Panc1 (cell line): ENCODE measurements at regions not wholly inside any gene's neighbourhood (a gene's known extent, or its start where the extent isn't known, plus 50 kb on each side); places are given as distances from the start of the nearest gene placed in this dataset.

Source experiments
- ATAC-seq: fragments of 200-7000 bp; cut with Tn5 transposase; 2 replicates; pipeline ENCODE4 v1.9.1; 2020; ENCODE audit warnings: mild to moderate bottlenecking, moderate library complexity
- BruUV-seq: library from RNA; stranded (reverse); fragments of 400-500 nt; replicated peaks from 2 replicates; lab custom pipeline; 2021; lab: Mats Ljungman, UMichigan
- CTCF ChIA-PET: fragments of 300-600 bp; sonication (Branson Sonifier 250); formaldehyde crosslinking; loops from one replicate; lab custom pipeline; 2022; ENCODE audit warnings: antibody characterized with exemption; lab: Charles Lee
- POLR2A ChIA-PET: fragments of 300-600 bp; sonication (Branson Sonifier 250); formaldehyde crosslinking; loops from one replicate; lab custom pipeline; 2022; ENCODE audit warnings: antibody characterized with exemption; lab: Charles Lee
- DNase-seq: peaks from one replicate; pipeline ENCODE4 v3.0.0-alpha.2; 2010; ENCODE audit warnings: low read depth, low spot score
- H3K27ac ChIP-seq: 2 replicates; pipeline ENCODE4 v1.5.1; 2011; ENCODE audit warnings: mild to moderate bottlenecking, low read length, inconsistent platforms
- H3K27me3 ChIP-seq: fragments of 200-500 bp; sonication (Bioruptor generic); 2 replicates; pipeline ENCODE4 v1.6.0; 2014; ENCODE audit warnings: low read length, inconsistent platforms; ENCODE audit not compliant: control insufficient read depth, insufficient read depth
- H3K36me3 ChIP-seq: fragments of 200-500 bp; sonication (Bioruptor generic); 2 replicates; pipeline ENCODE4 v1.5.1; 2014; ENCODE audit warnings: inconsistent platforms, mild to moderate bottlenecking, low read length, moderate library complexity; ENCODE audit not compliant: control insufficient read depth, insufficient read depth
- H3K4me1 ChIP-seq: 2 replicates; pipeline ENCODE4 v1.5.1; 2011; ENCODE audit warnings: inconsistent platforms, mild to moderate bottlenecking, low read length, moderate library complexity; ENCODE audit not compliant: control insufficient read depth, insufficient read depth
- H3K4me3 ChIP-seq, 2 experiments: 2 replicates each; pipeline ENCODE4 v1.5.1; 2011 to 2012; ENCODE audit warnings: low read depth in 2 of 2, low read length in 2 of 2, mild to moderate bottlenecking in 2 of 2, inconsistent platforms in 1 of 2, moderate library complexity in 1 of 2
- H3K9me3 ChIP-seq: fragments of 200-500 bp; sonication (Bioruptor generic); 2 replicates; pipeline ENCODE4 v1.5.1; 2014; ENCODE audit warnings: low read depth, mild to moderate bottlenecking, inconsistent platforms, low read length, moderate library complexity; ENCODE audit not compliant: control insufficient read depth, insufficient read depth
- CTCF ChIP-seq: fragments of 450-650 bp; IDR thresholded peaks from 2 replicates; pipeline ENCODE4 v1.5.1; 2017; ENCODE audit warnings: mild to moderate bottlenecking
- POLR2AphosphoS5 ChIP-seq: IDR thresholded peaks from 2 replicates; pipeline ENCODE4 v1.6.1; 2012; ENCODE audit warnings: mild to moderate bottlenecking, low read depth, low read length, moderate library complexity
- SIN3A ChIP-seq: IDR thresholded peaks from 2 replicates; pipeline ENCODE4 v1.6.1; 2012; ENCODE audit warnings: low read depth, mild to moderate bottlenecking, low read length, moderate library complexity, borderline replicate concordance; ENCODE audit not compliant: insufficient read depth
- TCF7L2 ChIP-seq: IDR thresholded peaks from 2 replicates; pipeline ENCODE4 v1.6.1; 2011; ENCODE audit warnings: mild to moderate bottlenecking, low read depth, low read length, inconsistent platforms
- in situ Hi-C: cut with HindIII; loops from 2 replicates; pipeline ENCODE4 v1.10.0; 2016; ENCODE audit warnings: low sequenced_read_pairs, low pct_unique_long_range_greater_than_20kb
- intact Hi-C: fragments of 100-400 bp; cut with micrococcal nuclease; formaldehyde crosslinking; loops from one replicate; pipeline ENCODE4 v1.10.0; 2022; ENCODE audit not compliant: unreplicated experiment
- TF ChIP-seq, protein P1 (sequence below), 2 experiments: IDR thresholded peaks; 2 replicates each; pipeline ENCODE4 v1.6.1; 2011 to 2012; ENCODE audit warnings: low read depth in 2 of 2, control low read depth in 1 of 2, low read length in 1 of 2, mild to moderate bottlenecking in 1 of 2, moderate library complexity in 1 of 2; ENCODE audit not compliant: insufficient read depth in 1 of 2

DNA sequence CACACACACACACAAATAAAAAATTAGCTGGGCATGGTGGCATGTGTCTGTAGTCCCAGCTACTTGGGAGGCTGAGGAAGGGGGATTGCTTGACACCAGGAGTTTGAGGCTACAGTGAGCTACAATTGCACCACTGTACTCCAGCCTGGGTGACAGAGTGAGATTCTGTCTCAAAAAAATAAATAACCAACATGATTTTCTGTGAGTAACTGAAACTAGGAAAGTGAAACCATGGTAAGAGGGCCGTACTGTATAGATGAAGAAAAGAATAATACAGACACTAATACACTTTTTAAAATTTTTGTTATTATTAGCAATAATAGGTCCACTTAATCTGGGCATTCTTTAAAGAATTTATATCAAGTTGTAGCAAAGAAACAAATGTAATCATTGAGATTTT, 170.9 kb downstream of the HGF start:
- H3K4me1 ChIP-seq, result no peaks in the 10 kb centered on the region
- BruUV-seq, result no TSS peak
- in situ Hi-C loops, result no loop called here
- intact Hi-C loops, result no loop called here
- no peak overlapping the region for H3K4me3 ChIP-seq
- H3K27me3 ChIP-seq, result no peaks in the 10 kb centered on the region
- TF ChIP-seq, protein P1, sequence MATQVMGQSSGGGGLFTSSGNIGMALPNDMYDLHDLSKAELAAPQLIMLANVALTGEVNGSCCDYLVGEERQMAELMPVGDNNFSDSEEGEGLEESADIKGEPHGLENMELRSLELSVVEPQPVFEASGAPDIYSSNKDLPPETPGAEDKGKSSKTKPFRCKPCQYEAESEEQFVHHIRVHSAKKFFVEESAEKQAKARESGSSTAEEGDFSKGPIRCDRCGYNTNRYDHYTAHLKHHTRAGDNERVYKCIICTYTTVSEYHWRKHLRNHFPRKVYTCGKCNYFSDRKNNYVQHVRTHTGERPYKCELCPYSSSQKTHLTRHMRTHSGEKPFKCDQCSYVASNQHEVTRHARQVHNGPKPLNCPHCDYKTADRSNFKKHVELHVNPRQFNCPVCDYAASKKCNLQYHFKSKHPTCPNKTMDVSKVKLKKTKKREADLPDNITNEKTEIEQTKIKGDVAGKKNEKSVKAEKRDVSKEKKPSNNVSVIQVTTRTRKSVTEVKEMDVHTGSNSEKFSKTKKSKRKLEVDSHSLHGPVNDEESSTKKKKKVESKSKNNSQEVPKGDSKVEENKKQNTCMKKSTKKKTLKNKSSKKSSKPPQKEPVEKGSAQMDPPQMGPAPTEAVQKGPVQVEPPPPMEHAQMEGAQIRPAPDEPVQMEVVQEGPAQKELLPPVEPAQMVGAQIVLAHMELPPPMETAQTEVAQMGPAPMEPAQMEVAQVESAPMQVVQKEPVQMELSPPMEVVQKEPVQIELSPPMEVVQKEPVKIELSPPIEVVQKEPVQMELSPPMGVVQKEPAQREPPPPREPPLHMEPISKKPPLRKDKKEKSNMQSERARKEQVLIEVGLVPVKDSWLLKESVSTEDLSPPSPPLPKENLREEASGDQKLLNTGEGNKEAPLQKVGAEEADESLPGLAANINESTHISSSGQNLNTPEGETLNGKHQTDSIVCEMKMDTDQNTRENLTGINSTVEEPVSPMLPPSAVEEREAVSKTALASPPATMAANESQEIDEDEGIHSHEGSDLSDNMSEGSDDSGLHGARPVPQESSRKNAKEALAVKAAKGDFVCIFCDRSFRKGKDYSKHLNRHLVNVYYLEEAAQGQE (IDR thresholded peaks at IDR 0.05; ENCODE audit: insufficient read depth in 1 of 2, low read depth in 2 of 2, low read length in 1 of 2), result no peak
- TF ChIP-seq SIN3A, result no peak
- TF ChIP-seq CTCF, result no peak
- no peak for TF ChIP-seq POLR2AphosphoS5
- no peak for TF ChIP-seq TCF7L2
- H3K9me3 ChIP-seq, result no peaks in the 10 kb centered on the region
- POLR2A ChIA-PET, result no interaction called here
- no peak overlapping the region for H3K27ac ChIP-seq
- ATAC-seq, result no peak
- CTCF ChIA-PET, result no interaction called here
- DNase-seq, result no peak
- H3K36me3 ChIP-seq, result no peaks in the 10 kb centered on the region

DNA sequence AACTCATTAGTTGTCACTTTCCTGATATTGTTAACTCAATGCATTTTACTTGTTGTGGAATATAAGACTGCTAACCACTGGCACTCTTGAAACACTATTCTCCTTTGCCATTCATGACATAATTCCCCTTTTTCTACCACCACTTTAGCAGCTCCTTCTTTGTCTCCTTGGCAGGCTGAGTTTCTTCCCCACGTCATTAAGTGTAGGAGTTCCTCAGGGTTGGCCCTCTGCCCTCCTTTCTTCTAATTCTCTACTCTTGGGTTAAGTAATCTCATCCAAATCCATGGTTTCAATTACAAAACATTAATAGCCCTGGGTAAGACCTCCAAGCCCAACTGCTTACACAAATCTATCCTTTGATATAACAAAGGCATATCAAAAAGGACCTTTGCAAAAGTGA, 175.1 kb downstream of the HGF start:
- in situ Hi-C loops, result no loop called here
- ATAC-seq, result no peak
- Histone ChIP-seq H3K9me3 (no peaks in the 10 kb centered on the region), H3K27ac (no peak overlapping the region), H3K36me3 (no peaks in the 10 kb centered on the region), H3K4me1 (no peaks in the 10 kb centered on the region), H3K27me3 (no peaks in the 10 kb centered on the region), H3K4me3 (no peak overlapping the region)
- no TSS peak for BruUV-seq
- ChIA-PET CTCF (no interaction called here), POLR2A (no interaction called here)
- TF ChIP-seq CTCF (no peak), POLR2AphosphoS5 (no peak), TCF7L2 (no peak), SIN3A (no peak)
- TF ChIP-seq, protein P1 (IDR thresholded peaks at IDR 0.05; ENCODE audit: insufficient read depth in 1 of 2, low read depth in 2 of 2, low read length in 1 of 2), result no peak
- DNase-seq, result no peak
- intact Hi-C loops, result no loop called here
